ENCODE measurements at regions not wholly inside any gene's neighbourhood (a gene's known extent, or its start where the extent isn't known, plus 50 kb on each side); places are given as distances from the start of the nearest gene placed in this dataset.
A peak's percentile ranks its signal among the peaks of the same experiment; 100 is the strongest.
"Not testable (repeated sequence)": the region's sequence is repeated elsewhere in the genome, so short reads cannot be mapped to it uniquely, and the experiment has no call there.

DNA sequence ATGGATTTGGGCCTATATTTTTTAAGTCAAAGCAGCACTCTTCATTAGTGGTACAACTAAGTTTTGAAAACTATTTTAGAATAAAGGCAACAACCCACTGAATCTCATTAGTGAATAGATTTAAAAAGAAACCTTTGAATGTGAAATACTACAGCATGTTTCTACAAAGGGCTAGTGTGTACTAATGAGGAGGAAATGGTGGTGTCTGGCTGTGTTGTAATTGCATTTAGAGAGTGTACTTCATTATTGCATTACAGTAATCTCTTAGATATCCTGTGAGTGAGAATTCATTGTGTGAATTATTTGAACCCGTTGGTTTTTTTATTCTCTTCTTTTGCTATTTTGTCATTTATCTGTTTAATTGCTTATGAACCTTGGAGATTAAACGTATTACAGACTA lies 575.4 kb upstream of the FAM98A start:
- no peak for DNase-seq (ENCODE audit: extremely low read depth, low read depth, low spot score)

DNA sequence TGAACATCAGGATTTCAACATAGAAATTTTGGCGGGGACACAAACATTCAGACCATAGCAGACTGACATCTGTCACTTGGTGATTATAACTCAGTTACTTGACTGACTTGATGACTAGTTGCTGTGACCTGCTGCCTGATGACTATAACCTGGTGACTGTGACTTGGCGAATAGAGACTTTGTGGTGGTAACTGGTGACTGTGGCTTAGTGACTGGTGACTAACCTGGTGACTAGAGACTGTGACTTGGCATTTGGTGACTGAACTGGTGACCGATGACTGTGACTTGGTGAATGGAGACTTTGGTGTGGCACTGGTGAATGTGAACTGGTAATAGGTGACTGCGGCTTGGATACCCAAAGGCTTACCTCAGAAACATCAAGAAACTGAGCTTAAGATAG lies 563.1 kb upstream of the FAM98A start:
- DNase-seq (ENCODE audit: extremely low read depth, low read depth, low spot score): no peak

DNA sequence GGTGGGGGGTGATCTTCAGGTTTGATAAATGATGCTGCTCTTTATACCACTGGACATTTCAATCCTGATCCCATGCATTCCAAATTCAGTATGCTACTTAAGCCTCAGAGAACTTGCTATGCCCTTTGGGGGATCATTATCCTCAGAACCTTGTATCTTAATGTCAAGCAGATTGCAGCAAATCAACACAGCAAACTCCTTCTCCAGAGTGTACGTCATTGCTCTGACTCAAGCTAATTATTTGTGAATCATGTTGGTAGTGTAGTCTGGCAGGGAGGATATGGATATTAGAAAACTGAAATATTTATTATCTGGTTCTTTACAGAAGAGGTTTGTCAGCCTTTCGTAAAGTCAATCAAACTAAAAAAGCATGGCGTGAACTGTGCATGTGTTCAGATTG lies 562.5 kb upstream of the FAM98A start:
- no peak for DNase-seq (ENCODE audit: extremely low read depth, low read depth, low spot score)

DNA sequence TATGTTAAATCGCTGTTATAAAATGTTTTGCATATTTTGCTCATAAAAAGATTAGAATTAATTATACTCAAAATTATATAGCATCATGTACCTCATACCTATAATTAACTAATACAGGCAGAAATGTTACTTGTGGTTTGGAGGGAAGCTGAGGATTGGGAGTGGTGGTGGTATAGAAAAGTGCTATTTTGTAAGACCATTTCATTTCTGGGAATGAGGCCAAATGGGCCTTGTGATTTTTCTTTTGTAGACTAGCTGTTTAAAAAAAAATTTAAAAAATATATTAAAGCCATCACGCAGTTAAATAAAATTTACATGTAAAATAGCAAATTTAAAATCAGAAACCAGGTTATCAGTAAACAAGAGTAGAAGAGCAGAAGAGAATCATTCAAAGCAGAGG lies 560.8 kb upstream of the FAM98A start:
- DNase-seq (ENCODE audit: extremely low read depth, low read depth, low spot score): no peak

DNA sequence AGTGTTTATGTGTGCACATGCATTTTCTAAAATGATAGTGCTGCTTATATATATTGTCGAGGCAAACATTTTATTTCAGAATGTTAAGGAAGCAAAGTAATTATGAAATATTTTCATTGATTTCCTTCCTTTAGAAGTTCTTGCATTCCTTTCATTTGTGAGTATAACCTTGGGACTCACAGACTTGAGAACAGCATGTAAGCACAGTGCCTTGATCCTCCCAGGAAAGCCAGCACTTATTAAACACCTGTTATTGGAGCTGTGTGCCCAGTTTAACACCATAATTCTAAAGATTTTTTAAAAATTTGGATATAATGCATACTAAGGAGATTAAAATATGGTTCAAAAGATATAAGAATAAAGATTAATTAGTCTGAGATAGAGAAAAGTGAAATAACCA lies 554.4 kb upstream of the FAM98A start:
- no peak for DNase-seq (ENCODE audit: extremely low read depth, low read depth, low spot score)

DNA sequence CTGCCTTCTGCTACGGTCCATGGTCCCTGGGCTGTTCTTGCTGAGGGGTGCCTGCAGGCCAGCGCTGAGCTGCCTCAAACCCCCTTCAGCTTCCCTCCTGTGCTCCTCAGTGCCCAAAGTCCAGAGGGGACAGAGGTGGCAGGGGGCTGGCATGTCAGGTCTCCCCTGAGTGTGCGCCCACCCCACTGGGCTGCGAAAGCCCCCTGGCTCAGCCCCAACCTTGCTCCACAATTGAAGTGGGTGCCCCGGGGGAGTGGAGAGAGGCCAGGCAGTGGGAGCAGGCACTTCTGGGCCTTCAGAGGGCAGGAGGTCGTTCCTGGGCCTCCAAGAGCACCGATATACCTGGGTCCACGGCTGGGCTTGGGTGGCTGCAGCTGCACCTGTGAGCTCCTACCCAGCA lies 548.7 kb upstream of the FAM98A start:
- no peak for DNase-seq (ENCODE audit: extremely low read depth, low read depth, low spot score)

DNA sequence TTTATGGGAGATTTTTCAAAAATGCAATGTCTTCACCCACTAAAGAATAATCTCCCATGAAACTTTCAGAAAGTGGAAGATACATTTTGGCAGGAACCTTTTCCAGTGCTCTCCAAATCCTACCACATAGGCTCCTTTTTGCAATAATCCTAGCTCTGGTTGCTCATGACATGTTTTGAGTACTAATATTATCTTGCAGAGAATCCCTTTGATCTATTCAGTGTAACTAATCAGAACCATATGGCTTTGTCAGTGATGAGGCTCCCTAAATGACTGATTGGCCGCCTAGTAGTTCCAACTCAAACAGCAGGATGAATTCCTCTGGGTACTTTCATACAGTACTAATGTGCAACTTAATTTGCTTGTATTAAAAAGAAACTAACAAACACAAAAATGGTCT lies 544.0 kb upstream of the FAM98A start:
- no peak for DNase-seq (ENCODE audit: extremely low read depth, low read depth, low spot score)

DNA sequence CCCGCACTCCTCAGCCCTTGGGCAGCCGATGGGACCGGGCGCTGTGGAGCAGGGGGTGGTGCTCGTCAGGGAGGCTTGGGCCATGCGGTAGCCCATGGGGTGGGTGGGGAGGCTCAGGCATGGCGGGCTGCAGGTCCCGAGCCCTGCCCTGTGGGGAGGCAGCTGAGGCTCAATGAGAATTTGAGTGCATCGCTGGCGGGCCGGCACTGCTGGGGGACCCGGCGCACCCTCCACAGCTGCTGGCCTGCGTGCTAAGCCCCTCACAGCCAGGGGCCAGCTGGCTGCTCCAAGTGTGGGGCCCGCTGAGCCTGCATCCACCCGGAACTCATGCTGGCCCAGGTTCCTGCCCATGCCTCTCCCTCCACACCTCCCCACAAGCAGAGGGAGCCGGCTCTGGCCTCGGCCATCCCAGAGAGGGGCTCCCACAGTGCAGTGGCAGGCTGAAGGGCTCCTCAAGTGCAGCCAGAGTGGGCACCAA lies 543.5 kb upstream of the FAM98A start:
- not testable (repeated sequence) for DNase-seq (ENCODE audit: extremely low read depth, low read depth, low spot score)

DNA sequence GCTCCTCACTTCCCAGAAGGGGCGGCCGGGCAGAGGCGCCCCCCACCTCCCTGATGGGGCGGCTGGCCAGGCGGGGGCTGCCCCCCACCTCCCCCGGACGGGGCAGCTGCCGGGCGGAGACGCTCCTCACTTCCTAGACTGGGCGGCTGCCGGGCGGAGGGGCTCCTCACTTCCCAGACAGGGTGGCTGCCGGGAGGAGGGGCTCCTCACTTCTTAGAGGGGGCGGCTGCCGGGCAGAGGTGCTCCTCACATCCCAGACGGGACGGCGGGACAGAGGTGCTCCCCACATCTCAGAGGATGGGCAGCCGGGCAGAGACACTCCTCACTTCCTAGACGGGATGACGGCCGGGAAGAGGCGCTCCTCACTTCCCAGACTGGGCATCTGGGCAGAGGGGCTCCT lies 534.0 kb upstream of the FAM98A start:
- not testable (repeated sequence) for DNase-seq (ENCODE audit: extremely low read depth, low read depth, low spot score)

DNA sequence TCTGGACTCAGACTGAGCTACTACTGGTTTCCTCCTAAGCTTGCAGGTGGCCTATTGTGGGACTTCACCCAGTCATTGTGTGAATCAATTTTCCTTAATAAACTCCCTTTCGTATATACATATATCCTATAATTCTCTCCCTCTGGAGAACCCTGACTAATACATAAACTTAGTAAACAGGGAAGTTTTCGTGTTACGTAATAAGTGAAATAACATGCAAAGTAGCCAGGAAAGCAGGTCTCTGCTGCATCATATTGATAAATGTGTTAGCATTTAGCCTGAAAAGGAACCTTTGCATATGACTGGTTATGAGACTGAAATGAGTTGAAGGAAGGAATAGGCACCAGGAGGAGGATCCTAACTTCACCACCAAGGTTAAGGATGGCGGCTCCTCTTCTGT lies 527.2 kb upstream of the FAM98A start:
- DNase-seq (ENCODE audit: extremely low read depth, low read depth, low spot score): no peak

DNA sequence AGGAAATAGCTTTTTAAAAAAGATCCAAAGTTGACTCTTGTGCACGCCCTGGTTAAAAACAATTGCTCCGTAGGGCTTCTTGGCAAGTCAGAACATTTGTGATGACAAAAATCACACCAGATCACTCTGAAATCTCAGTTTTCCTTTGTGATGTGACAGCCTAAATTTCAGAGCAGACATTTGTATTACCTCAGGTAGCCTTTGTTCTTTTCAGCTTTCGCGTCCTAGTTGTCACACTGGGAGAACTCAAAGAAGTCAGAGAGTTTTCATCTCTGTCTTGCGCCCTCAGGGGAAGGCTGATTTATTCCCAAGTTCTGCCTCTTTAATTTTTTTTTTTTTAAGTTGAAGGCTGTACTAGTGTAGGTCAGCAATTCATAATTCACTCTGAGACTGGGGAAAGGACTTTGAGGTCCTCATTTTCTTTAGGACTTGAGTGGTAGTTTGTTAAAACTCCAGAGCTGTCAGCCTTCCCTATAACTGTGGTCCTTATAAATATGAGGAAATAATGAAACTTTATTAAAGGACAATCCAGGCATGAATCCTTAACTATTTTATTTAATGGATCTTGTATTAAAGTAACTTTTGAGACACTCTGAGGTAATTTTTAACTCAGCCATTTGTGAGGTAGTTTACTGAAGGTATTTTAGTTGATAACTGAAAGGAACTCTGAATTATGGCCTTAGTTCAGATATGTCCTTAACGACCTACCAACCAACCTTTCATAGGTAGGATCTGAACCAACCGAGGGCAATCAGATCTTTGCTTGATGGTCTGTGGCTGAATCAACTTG lies 525.1 kb upstream of the FAM98A start:
- DNase-seq (ENCODE audit: extremely low read depth, low read depth, low spot score): no peak

DNA sequence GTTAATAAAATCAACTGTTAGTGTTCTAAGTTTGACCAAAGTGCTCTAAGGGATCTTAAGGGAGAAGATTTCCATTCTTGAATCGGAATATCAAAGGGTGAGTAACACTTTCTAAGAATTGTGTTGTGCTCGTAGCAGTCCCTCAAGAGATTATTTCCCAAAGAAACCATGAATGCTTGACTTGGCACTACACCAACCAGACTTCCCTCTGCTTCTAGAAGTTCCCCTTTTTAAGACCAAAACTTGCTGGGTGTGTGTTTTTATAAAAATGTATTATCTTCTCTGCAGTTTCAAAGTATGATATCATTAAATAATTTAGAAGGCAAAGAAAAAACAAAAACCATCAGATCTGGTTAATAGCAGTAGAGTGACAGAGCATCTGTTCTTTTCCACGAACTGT lies 522.0 kb upstream of the FAM98A start:
- DNase-seq (ENCODE audit: extremely low read depth, low read depth, low spot score): no peak

DNA sequence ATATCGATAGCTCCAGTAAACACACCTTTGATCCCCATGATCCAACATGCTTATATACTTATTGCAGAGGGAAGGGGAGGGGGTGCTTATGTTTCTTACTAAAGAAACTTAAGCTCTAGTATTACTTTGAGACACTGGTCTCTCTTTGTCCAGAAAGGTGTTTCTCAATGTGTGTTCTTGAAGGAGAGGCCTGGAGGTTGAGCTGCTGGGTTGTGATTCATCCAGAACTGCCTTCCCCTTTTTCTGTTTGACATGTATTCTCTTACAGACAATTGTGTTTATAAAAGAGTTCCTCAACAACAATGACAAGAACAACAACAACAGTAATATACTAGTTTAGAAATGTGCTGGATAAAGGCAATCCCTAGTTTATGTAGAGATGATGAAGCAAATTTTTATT lies 516.0 kb upstream of the FAM98A start:
- no peak for DNase-seq (ENCODE audit: extremely low read depth, low read depth, low spot score)

DNA sequence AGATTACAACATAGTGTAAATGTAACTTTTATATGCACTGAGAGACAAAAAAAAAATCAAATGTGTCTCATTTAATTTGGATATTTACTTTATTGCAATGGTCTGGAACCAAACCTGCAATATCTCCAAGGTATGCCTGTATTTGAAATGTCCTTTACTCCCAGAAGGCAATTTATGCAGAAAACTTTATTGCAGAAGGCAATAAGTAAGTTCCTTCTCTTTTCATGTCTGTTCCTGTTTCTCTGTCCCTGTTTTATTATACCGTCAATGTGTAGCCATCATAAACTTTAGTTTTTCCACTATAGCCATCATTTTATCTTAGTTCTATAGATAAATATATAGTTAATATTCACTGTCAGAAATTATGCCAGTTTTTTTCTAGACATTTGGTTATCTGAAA lies 513.1 kb upstream of the FAM98A start:
- no peak for DNase-seq (ENCODE audit: extremely low read depth, low read depth, low spot score)

DNA sequence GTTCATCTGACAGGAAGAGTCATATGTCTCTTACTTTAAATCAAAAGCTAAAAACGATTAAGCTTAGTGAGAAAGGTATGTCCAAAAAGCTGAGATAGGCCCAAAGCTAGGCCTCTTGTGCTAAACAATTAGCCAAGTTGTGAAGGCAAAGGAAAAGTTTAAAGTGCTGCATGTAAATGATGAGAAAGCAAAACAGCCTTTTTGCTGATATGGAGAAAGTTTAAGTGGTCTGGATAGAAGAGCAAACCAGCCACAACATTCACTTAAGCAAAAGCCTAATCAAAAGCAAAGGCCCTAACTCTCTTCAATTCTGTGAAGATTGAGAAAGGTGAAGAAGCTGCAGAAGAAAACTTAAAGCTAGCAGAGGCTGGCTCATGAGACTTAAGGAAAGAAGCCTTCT lies 511.3 kb upstream of the FAM98A start:
- DNase-seq (ENCODE audit: extremely low read depth, low read depth, low spot score): no peak

DNA sequence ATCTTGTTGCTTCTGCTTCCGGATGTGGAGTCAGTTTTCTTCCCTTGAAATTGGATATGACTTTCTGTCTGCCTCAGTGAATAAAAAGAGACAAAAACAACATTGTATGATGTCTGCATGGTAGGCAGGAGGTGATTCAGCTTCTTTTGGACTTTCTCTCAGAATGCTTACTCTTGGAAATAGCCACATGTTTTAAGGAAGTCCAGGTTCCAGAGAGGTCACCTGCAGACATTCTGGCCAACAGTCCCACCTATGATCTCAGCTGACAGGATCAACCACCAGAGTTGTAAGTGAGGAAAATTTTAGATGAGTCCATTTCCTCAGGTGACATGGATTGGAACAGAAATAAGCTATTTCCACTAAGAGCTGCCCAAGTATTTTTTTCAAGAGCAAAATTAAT lies 508.7 kb upstream of the FAM98A start:
- no peak for DNase-seq (ENCODE audit: extremely low read depth, low read depth, low spot score)

DNA sequence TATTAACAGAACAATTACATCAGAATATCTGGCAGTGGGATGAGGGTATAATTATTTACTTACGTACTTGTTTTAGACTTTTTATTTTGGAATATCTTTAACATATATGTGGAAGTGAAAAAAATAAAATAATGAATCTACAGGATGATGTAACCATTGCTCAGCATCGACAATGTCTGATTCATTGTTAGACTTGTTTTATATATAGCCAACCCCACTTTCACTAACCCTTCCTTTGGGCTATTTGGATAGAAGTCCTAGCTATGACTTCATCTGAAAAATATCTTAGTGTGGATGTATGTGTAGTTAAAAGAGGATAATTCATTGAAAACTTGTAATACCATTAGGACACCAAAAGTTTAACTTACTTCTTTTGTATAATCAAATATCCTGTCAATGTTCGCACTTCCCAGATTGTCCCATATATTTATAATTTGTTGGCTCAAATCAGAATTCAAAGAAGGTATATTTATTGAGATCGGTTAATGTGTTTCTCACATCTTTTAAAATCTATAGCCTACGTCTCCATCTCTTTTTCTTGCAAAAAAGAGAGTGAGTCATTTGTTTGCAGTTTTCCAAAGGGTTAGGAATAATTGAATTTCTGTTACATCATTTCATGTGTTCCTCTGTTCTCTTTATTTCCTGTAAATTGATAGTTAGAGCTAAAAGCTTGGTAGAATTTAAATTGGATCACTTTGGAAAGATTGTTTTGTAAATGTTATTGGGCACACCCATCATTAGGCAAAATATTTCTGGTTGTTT lies 506.1 kb upstream of the FAM98A start:
- DNase-seq (ENCODE audit: extremely low read depth, low read depth, low spot score): peak; percentile 41

DNA sequence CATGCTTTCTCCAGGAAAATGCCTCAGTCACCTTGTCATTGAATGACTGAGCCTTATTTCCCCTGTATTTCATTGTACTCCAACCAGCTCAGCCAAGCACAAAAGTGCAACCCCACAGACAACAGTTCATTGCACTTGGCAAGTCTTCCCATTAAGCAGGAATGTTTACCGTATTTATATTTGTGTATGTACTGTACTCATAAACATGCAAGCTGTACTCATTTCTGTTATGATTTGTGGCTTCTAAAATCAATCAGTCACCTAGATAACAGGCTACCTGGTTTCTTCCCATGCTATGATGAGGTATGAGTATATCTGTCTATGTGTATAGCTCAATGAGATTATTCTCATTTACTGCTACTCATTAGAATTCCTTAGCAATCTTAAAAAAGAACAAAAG lies 505.5 kb upstream of the FAM98A start:
- DNase-seq (ENCODE audit: extremely low read depth, low read depth, low spot score): peak; percentile 23

DNA sequence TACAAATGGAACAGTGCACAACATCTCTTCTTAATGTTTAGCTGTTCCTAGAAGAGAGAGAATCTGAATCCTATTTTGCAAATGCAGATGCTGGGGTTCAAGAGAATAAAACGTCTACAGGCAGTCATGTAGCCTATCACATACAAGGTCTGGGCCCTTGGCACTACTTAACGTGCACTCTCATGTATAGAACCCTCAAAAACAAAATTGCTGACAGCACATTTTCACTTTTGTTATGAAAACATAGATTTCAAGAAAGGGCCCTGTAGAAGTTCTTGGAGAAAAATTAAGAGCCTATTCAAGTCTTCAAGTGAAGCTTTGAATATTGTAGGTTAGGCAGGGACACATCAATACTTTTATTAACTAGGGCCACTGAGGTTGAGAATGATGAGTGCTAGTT lies 504.3 kb upstream of the FAM98A start:
- no peak for DNase-seq (ENCODE audit: extremely low read depth, low read depth, low spot score)

DNA sequence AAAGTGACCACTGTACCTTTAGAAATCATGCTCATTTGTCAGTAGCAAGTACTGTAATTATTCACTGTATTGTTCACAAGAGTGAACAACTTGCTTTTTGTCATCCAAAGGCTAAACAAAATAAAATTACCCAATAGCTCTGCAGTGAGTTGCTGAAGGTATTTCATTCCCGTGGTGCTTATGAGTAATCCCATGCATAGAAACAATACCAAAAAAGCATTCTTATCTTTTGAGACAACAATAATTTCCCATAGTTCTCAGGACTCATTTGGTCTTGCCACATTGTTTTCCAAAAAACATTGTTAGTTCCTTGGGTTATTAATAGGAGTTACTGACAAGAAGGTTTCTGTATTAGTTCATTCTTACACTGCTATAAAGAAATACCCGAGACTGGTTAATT lies 503.2 kb upstream of the FAM98A start:
- no peak for DNase-seq (ENCODE audit: extremely low read depth, low read depth, low spot score)

DNA sequence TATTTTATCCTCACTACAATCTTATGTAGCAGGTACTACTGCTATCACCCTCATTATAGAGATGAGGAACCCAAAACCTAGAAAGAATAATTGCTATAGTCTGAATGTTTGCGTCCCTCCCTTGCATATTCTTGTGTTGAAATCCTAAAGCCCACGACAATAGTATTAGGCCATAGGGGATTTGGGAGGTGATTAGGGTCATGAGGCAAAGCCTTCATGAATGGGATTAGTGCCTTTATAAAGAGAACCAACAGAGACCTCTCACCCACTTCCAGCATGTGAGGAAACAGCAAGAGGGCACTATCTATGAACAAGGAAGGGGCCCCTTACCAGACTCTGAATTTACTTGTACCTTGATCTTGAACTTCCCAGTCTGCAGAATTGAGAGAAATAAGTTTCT lies 500.3 kb upstream of the FAM98A start:
- DNase-seq (ENCODE audit: extremely low read depth, low read depth, low spot score): no peak

DNA sequence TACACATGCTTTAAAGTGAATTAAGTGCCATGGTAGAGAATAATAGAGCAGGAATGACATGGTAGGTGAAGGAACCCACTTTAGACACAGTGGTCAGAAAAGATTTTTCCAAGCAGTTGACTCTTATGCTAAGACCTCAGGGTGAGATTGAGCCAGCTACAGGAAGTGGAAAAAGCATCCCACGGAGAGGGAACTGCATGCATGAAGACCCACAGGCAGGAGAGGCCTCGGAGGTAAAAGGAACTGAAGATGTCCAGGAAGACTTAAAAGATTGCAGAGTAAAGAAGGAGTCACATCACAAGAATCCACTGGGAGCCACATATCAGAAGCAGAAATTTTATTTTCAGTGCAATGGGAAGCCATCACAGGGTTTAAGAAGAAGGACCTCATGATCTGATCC lies 499.2 kb upstream of the FAM98A start:
- DNase-seq (ENCODE audit: extremely low read depth, low read depth, low spot score): no peak

Measured in glomerular endothelial cell (primary cell).